A673 (cell line): ENCODE measurements at regions not wholly inside any gene's neighbourhood (a gene's known extent, or its start where the extent isn't known, plus 50 kb on each side); places are given as distances from the start of the nearest gene placed in this dataset.
"Not testable (repeated sequence)": the region's sequence is repeated elsewhere in the genome, so short reads cannot be mapped to it uniquely, and the experiment has no call there.

Experiments used
- CTCF ChIP-seq: fragments of 300-800, 200-600 bp; sonication (generic); conservative IDR thresholded peaks from 2 replicates; pipeline ENCODE4 v1.5.1; 2017; ENCODE audit warnings: low read depth, mild to moderate bottlenecking, antibody characterized with exemption, low read length, moderate library complexity, mixed read lengths
- EZH2 ChIP-seq: fragments of 200-600 bp; sonication (generic); IDR thresholded peaks from 2 replicates; pipeline ENCODE4 v1.6.1; 2017; ENCODE audit warnings: borderline replicate concordance, low read depth, mild to moderate bottlenecking, mixed read lengths, antibody characterized with exemption, low read length; ENCODE audit not compliant: poor library complexity, severe bottlenecking

GRCh38 chr20:29409160-29409689 is 1848.2 kb upstream of the DEFB115 start:
- TF ChIP-seq CTCF, EZH2: not testable (repeated sequence)
